Esophagus squamous epithelium (tissue), 4 donors: ENCODE measurements at regions not wholly inside any gene's neighbourhood (a gene's known extent, or its start where the extent isn't known, plus 50 kb on each side); places are given as distances from the start of the nearest gene placed in this dataset.

ENCODE experiments used
- CTCF ChIP-seq, 6 experiments: fragments of 450-650 bp in 4 of 6; fragments of 200-600 bp in 2 of 6; sonication (generic) in 2 of 6; IDR thresholded peaks; one replicate each; pipeline ENCODE4 v1.5.1; 2016 to 2019; ENCODE audit warnings: antibody characterized with exemption in 6 of 6, mild to moderate bottlenecking in 4 of 6, moderate library complexity in 4 of 6
- POLR2A ChIP-seq, 4 donors: fragments of 450-650 bp; IDR thresholded peaks; one replicate each; pipeline ENCODE4 v1.6.1; 2017; ENCODE audit warnings: antibody characterized with exemption in 4 of 4, mild to moderate bottlenecking in 4 of 4, moderate library complexity in 3 of 4

- no peak for TF ChIP-seq POLR2A (IDR thresholded peaks at IDR 0.05)
- TF ChIP-seq CTCF (IDR thresholded peaks at IDR 0.05): no peak
Measured at GRCh38 chr15:25208735-25209134, 230.1 kb downstream of the UBE3A start.
